Caco-2 (cell line): ENCODE measurements at regions not wholly inside any gene's neighbourhood (a gene's known extent, or its start where the extent isn't known, plus 50 kb on each side); places are given as distances from the start of the nearest gene placed in this dataset.
"Not testable (repeated sequence)": the region's sequence is repeated elsewhere in the genome, so short reads cannot be mapped to it uniquely, and the experiment has no call there.

ENCODE experiments used
- BruUV-seq: library from RNA; stranded (reverse); fragments of 400-500 nt; replicated peaks from 2 replicates; lab custom pipeline; 2021; lab: Mats Ljungman, UMichigan
- CTCF ChIA-PET: fragments of 300-600 bp; sonication (Branson Sonifier 250); formaldehyde crosslinking; loops from one replicate; lab custom pipeline; 2022; ENCODE audit warnings: antibody characterized with exemption; lab: Charles Lee
- POLR2A ChIA-PET: fragments of 300-600 bp; sonication (Branson Sonifier 250); formaldehyde crosslinking; loops from one replicate; lab custom pipeline; 2022; ENCODE audit warnings: antibody characterized with exemption; lab: Charles Lee
- DNase-seq, 2 experiments: peaks; one replicate each; pipeline versions ENCODE4 v3.0.0 to v3.0.0-alpha.2; 2020 to 2022
- H3K27me3 ChIP-seq: replicated peaks from 2 replicates; pipeline ENCODE4 v1.6.0; 2011; ENCODE audit warnings: low read length; ENCODE audit not compliant: control insufficient read depth, insufficient read depth
- H3K36me3 ChIP-seq: 2 replicates; pipeline ENCODE4 v1.5.1; 2011; ENCODE audit warnings: low read length; ENCODE audit not compliant: control insufficient read depth, insufficient read depth
- H3K4me1 ChIP-seq: fragments of 250-450 bp; sonication (Bioruptor Pico); 2 replicates; pipeline ENCODE4 v1.5.1; 2020; ENCODE audit warnings: mild to moderate bottlenecking
- H3K4me3 ChIP-seq: 2 replicates; pipeline ENCODE4 v1.5.1; 2011; ENCODE audit warnings: low read depth, mild to moderate bottlenecking, control low read depth, low read length
- H3K9me3 ChIP-seq: fragments of 250-450 bp; sonication (Bioruptor Pico); 2 replicates; pipeline ENCODE4 v1.5.1; 2020; ENCODE audit warnings: mild to moderate bottlenecking, moderate library complexity
- H3K27ac Mint-ChIP-seq: one replicate; pipeline ENCODE4 v1.8.0; 2022; ENCODE audit warnings: mixed read lengths; ENCODE audit not compliant: unreplicated experiment
- H3K27me3 Mint-ChIP-seq: one replicate; pipeline ENCODE4 v1.8.0; 2022; ENCODE audit warnings: mixed read lengths; ENCODE audit not compliant: insufficient read depth, unreplicated experiment
- H3K36me3 Mint-ChIP-seq: one replicate; pipeline ENCODE4 v1.8.0; 2022; ENCODE audit warnings: mild to moderate bottlenecking, mixed read lengths; ENCODE audit not compliant: insufficient read depth, unreplicated experiment
- H3K4me1 Mint-ChIP-seq: one replicate; pipeline ENCODE4 v1.8.0; 2022; ENCODE audit warnings: low read depth, mixed read lengths; ENCODE audit not compliant: unreplicated experiment
- H3K4me3 Mint-ChIP-seq: one replicate; pipeline ENCODE4 v1.8.0; 2022; ENCODE audit warnings: mild to moderate bottlenecking, moderate library complexity, mixed read lengths; ENCODE audit not compliant: unreplicated experiment
- H3K9me3 Mint-ChIP-seq: one replicate; pipeline ENCODE4 v1.8.0; 2022; ENCODE audit warnings: mixed read lengths; ENCODE audit not compliant: unreplicated experiment
- CTCF ChIP-seq, 2 experiments: fragments of 200-600 bp in 1 of 2; IDR thresholded peaks; 1 replicate in 1 of 2; 2 replicates in 1 of 2; pipeline versions ENCODE4 v1.5.1 to v1.8.0; 2011 to 2022; ENCODE audit warnings: antibody characterized with exemption in 1 of 2, control low read depth in 1 of 2, inconsistent platforms in 1 of 2, low read depth in 1 of 2, low read length in 1 of 2, mild to moderate bottlenecking in 1 of 2, moderate library complexity in 1 of 2; ENCODE audit not compliant: insufficient read depth in 1 of 2, severe bottlenecking in 1 of 2, unreplicated experiment in 1 of 2
- intact Hi-C: fragments of 100-400 bp; cut with micrococcal nuclease; formaldehyde crosslinking; loops from one replicate; pipeline ENCODE4 v1.10.0; 2022; ENCODE audit not compliant: unreplicated experiment

DNA sequence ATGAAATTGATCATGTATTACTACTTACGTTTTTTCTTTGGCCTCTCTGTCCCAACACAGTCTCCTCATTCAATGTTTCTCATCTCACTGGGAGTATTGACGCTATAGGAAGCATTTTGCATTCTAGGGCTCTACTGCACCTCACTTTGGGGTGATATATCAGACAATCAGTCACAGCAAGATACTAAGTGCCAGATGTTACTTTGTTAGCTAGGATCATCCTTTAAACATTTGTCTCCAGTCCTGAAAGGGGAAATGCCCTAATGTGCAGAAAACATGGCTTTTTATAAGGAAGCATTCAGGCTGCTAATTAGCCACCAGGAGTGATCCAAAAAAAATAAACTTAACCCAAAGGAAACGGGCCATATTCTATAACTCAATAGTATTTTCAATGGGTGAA lies 409.1 kb downstream of the RWDD3 start:
- Mint-ChIP-seq H3K4me3 (no peak overlapping the region), H3K27ac (no peak overlapping the region), H3K9me3 (peaks cover 19% of the 10 kb centered on the region), H3K36me3 (no peaks in the 10 kb centered on the region), H3K4me1 (peaks cover 12% of the 10 kb centered on the region), H3K27me3 (no peaks in the 10 kb centered on the region)
- intact Hi-C loops: no loop called here
- no TSS peak for BruUV-seq
- CTCF ChIA-PET: no interaction called here
- POLR2A ChIA-PET: no interaction called here
- Histone ChIP-seq H3K9me3 (no peaks in the 10 kb centered on the region), H3K4me1 (peaks cover 8% of the 10 kb centered on the region), H3K4me3 (no peak overlapping the region), H3K27me3 (no peaks in the 10 kb centered on the region), H3K36me3 (no peaks in the 10 kb centered on the region)
- no peak for DNase-seq
- TF ChIP-seq CTCF (IDR thresholded peaks at IDR 0.05; ENCODE audit: insufficient read depth in 1 of 2, low read depth in 1 of 2, low read length in 1 of 2, severe bottlenecking in 1 of 2, unreplicated experiment in 1 of 2): no peak

DNA sequence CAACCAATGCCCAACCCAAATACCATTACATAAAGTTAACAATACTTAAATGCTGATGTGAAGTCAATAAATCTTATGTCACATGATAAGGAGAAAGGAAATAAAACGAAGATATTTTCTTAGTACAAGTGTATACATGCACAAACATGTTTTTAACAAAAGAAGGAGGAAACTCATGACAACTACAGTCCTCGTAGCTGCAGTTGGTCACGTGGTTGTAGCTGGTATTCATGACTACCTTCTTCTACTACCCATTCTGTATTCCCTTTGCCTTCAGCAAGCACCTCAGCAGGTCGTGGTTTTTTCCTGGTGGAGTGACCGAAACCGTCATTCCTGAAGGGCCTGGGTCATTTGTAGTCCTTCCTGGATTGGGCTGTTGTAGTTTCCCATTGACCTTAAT lies 411.1 kb downstream of the RWDD3 start:
- BruUV-seq, H3K4me1 ChIP-seq, H3K36me3 Mint-ChIP-seq, H3K9me3 ChIP-seq, H3K4me3 Mint-ChIP-seq, H3K36me3 ChIP-seq, H3K27me3 ChIP-seq, POLR2A ChIA-PET, intact Hi-C loops, H3K4me3 ChIP-seq, DNase-seq, H3K27me3 Mint-ChIP-seq, CTCF ChIA-PET, H3K27ac Mint-ChIP-seq: not testable (repeated sequence)
- Mint-ChIP-seq H3K4me1 (peaks cover 12% of the 10 kb centered on the region), H3K9me3 (peaks cover 19% of the 10 kb centered on the region)

DNA sequence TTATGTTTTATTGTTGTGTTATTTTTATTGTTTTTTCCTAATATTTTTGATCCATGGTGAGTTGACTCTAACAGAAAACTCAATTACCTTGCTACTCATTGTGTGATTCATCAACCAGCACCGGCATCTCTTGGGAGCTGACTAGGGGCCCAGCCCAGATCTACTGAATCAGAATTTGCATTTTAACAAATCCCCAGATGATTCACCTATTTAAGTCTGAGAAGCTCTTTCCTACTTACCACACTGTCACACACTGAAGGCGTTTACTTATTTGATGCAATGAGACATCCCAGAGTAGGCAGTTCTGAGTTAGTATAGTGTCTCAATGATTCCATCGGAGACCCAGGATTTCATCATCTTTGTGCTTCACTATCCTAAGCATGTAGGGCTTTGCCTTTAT lies 416.6 kb downstream of the RWDD3 start:
- POLR2A ChIA-PET: no interaction called here

More for the DNA sequence above, 416.6 kb downstream of the RWDD3 start:
- Mint-ChIP-seq H3K4me1 (no peaks in the 10 kb centered on the region), H3K36me3 (no peaks in the 10 kb centered on the region), H3K4me3 (no peak overlapping the region), H3K27me3 (no peaks in the 10 kb centered on the region), H3K9me3 (peaks cover 8% of the 10 kb centered on the region), H3K27ac (no peak overlapping the region)
- Histone ChIP-seq H3K9me3 (no peaks in the 10 kb centered on the region), H3K4me3 (no peak overlapping the region), H3K36me3 (no peaks in the 10 kb centered on the region), H3K27me3 (no peaks in the 10 kb centered on the region), H3K4me1 (no peaks in the 10 kb centered on the region)
- no peak for TF ChIP-seq CTCF (IDR thresholded peaks at IDR 0.05; ENCODE audit: insufficient read depth in 1 of 2, low read depth in 1 of 2, low read length in 1 of 2, severe bottlenecking in 1 of 2, unreplicated experiment in 1 of 2)
- intact Hi-C loops: no loop called here
- BruUV-seq: no TSS peak
- CTCF ChIA-PET: no interaction called here
- no peak for DNase-seq
